ENCODE measurements at regions not wholly inside any gene's neighbourhood (a gene's known extent, or its start where the extent isn't known, plus 50 kb on each side); places are given as distances from the start of the nearest gene placed in this dataset.

DNA sequence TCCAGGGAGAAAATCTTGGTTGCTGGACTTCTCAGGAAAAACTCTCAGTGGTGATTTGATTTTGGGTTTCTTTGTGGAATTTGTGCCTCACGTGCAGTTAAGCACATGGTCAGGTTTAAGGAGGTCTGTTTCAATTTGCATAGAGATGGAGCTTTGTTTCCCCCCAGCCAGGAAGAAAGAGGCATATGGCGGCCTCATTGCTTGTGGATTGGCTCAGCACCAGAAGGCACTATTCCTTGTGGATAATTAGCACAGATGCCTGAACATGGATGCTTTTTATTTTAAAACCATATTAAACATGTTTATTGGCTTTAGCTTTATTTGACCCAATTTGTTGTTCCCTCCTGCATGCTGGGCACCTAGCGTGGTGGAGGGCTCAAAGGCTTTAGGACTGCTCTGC, 125.1 kb upstream of the RGMA start (continued):
- TF ChIP-seq CHD7 (IDR thresholded peaks at IDR 0.05; ENCODE audit: insufficient replicate concordance, low read length) = no peak
- no peak for TF ChIP-seq ATF2 (IDR thresholded peaks at IDR 0.05; ENCODE audit: low read length)
- TF ChIP-seq EP300 (IDR thresholded peaks at IDR 0.05; ENCODE audit: borderline replicate concordance in 1 of 2, low read depth in 2 of 2, low read length in 2 of 2) = no peak
- TF ChIP-seq ZNF274 (IDR thresholded peaks at IDR 0.05; ENCODE audit: borderline replicate concordance, extremely low read depth, low read length) = no peak
- no peak for TF ChIP-seq EGR1 (IDR thresholded peaks at IDR 0.05; ENCODE audit: borderline replicate concordance, low read depth, low read length)
- no peak for TF ChIP-seq CTBP2 (IDR thresholded peaks at IDR 0.05; ENCODE audit: borderline replicate concordance, insufficient read depth, insufficient read length, low read length)
- TF ChIP-seq RNF2 (IDR thresholded peaks at IDR 0.05; ENCODE audit: borderline replicate concordance, low read depth, low read length, missing control alignments, poor library complexity, severe bottlenecking) = no peak

Measured in H1 (cell line).